Right renal pelvis (tissue), 4 donors: ENCODE measurements at regions not wholly inside any gene's neighbourhood (a gene's known extent, or its start where the extent isn't known, plus 50 kb on each side); places are given as distances from the start of the nearest gene placed in this dataset.

ENCODE experiments used
- DNase-seq, 4 donors: peaks; one replicate each; pipeline ENCODE4 v3.0.0-alpha.2; 2013; ENCODE audit warnings: low read depth in 4 of 4, low spot score in 3 of 4, missing footprints in 1 of 4

DNA sequence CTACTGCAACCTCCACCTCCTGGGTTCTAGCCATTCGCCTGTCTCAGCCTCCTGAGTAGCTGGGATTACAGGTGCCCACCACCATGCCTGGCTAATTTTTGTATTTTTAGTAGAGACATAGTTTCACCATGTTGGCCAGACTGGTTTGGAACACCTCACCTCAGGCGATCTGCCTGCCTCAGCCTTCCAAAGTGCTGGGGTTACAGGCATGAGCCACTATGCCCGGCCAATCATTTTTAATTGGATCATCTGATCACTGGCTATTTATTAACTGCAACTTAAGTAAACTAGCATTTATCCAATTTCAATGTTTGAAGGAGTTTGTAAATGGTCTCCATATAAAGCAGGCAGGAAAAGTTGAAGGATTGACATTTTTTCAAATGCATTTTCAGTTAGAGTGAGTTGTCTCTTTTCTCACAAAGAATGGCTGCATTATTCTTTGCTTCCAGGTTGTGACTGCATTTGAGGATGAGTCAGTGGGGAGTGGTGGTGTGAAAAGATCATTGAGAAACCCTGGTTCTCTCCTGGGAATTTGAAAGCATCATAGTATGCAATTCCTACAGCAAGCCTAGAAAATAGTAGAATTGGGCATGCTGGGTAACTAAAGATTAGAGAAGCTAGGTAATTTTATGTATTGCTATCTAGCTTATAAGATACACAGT lies 431.1 kb upstream of the ZEB2 start:
- DNase-seq: no peak

DNA sequence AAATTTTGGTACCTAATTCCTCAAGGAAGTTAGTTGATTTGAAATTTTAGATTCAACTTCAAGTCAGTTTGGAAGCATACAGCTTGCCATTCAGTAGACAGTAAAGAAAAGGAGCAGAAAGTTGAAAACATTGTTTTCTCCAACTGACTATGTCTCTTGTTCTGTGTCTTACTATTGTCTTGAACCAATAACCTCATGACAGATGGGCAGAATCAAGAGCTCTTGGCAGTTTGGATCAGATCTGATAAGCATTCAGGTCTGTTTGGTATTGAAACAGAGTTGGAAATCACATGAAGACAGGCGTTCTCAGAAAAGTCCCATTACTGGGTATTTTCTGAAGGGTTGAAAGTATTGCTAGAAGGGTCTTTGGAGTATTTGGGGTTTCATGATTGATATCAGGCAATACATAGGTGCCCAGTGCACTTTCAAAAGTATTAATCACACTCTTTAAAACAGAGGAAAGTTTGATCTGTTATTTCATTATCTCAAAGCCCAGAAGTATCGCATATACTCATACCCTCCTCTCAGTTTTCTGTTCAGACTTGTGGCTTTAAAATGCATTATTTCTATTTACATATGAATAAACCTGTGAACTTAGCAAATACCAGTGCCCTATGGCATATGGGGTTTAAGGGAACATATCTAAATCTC lies 428.4 kb upstream of the ZEB2 start:
- DNase-seq: no peak

DNA sequence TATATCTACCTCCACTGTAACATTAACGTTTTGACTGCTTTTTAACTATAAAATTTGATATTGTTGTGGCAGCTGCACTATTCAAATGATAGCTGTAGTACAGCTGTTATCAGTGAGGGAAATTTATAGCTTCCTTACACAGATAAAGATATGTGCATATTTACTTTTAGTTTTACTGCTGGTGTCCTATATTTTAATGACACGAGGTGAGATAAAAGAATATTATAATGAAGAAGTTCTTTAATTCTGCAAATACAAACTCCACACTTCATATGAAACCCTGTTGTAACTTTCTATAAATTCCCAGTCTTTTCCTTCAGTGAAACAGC lies 427.8 kb upstream of the ZEB2 start:
- no peak for DNase-seq

DNA sequence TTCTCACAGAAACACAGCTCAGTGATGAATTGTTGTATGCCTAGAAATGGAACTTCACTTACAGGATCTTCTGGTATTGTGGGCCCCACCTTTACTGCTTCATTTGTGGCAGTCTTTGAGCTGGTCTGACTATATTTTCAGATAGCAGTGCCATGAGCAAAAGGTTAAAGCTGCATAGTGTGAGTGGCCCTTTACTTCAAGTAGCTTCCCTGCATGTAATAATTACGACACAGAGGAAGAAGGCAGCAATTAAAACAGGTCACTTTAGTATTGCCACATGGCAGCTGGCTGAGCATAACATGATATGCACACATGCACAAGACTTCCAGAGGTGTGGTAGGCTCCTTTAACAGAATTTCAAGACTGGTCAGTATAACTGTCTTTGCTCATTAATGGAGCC lies 426.3 kb upstream of the ZEB2 start:
- no peak for DNase-seq

DNA sequence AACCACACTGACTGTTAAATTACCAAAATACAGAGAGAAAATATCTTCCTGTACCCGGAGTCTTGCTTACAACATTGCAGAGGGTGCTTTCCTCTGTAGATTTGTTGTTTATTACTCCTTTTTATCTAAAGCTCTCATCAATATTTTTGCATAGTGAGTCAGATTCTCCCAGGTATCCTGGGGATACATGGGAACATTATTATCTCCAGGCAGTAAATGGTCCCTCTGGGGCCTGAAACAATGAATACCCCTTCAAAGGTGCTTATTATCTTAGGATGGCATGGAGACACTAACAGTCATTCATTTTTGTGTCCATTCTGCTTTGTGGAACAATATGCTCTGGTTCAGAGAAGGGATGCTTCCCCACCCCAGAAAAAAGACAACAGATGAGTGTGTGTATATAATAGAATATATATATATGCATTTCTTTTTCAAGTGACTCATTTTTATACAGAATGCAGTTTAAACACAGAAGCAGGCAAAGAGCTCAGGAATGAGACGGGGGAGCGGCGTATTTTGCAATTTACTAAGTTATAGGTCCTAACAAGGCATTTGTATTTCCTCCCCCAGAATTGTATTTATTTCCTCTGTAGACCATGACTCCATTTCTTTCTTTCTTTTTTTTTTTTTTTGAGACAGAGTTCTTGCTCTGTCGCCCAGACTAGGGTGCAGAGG lies 424.8 kb upstream of the ZEB2 start:
- no peak for DNase-seq

DNA sequence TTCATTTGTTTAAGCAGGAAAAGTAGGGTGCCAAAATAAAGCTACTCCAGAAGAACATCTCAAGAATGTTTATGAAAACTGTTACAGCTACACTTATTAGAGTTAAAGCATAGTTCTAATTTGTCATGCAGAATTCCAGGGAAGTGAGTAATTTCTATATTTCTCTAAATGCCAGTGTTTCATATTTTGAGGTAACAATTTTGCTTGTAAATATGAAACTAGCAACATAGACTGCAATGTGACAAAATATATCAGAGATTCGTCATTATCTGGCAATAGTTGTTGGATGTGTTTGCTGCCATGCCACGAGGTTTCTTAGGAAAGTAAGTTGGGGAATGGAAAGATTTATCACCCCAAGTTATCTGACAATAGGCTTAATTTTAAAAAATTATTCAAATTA lies 424.1 kb upstream of the ZEB2 start:
- no peak for DNase-seq

DNA sequence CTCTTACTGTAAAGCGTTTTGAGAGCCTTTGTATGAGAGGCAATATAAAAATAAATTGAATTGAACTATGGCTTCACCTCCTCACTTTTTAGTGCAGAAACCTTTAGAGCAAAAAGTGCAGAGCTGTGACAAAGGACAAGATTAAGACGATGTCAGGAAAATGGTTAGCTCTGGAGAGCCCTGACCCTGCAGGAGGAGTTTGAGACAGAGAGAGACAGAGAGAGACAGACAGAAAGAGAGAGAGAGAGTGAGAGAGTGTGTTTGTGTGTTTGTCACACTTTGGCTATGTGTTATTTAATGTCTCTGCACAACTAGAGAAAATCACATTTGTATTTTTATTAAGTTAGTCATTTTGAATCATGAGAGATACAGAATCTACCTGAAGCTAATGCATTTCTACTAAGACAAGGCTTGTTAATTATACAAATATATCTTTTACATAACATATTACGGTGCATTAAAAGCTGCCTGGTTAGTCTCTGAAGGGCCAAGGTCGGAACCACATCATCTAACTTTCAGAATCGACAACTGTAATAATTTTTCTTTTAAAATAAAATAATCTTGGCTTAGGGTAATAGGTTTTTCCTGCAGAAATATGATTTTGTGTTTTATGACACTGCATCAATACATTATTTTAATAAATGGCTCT lies 423.5 kb upstream of the ZEB2 start:
- DNase-seq: no peak

DNA sequence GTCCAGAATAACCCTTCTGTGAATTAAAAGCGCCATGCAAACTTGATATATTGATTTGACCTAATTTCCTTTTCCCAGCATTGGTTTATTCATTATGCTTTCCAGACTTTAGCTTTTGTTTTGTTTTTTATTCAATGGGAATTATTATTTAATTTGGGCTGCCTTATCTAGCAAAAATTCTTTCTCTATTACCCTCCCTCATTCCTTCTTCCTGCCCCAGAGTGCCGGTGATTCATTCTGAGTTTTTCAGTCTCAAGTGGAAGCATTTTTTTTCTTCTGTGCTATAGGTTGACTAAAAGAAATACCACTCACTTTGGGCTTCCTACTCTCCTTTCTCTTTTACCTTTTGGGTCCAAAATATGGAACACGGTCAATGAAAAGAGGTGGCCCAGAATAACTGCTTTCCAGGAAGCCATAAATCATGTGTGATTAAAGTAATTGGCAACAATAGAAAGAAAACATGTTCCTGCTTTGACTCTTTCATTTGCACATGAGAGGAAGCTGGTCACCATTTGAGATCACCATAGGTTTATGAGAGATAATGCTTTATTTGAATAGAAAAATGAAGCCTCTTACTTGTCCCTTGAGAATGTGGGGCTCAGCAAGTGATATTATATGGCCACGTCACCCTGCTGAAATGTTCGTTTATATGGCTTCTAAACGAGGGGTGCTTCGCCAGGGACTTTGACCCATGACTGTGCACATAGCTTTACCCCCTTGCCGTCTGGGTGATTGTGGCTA lies 422.8 kb upstream of the ZEB2 start:
- no peak for DNase-seq

DNA sequence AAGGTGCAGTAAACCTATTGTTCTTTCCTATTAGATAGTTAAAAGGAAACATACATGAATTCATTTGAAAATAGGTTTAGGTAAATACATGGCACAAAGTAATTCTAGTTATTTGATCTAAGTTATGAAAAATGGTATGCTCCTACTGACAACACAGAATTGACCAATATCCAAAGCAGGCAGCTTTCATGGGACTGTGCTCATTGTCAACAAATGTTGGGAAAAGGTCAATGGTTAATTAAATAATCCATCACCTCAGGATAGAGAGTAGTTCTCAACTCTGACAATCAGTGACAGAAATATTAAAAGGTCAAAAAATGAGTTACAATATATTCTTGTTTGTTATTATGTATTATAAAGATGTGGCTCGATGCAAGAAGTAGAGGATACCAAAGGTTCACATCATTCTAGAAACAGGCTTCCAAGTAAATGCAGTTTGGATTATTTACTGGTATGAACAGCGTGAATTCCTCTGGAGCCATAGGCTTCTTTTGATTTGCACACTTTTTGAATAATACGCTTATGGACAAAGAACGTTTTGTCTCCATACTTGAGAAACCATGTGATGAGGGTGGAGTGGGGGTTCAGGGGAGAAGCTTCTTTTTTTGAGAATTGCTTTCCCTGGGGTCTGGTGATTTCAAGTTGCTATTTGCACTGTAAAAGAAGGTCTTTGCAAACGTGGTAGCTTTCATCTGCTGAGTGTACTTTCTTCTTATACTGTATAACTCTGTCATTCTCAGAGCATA lies 422.0 kb upstream of the ZEB2 start:
- no peak for DNase-seq

DNA sequence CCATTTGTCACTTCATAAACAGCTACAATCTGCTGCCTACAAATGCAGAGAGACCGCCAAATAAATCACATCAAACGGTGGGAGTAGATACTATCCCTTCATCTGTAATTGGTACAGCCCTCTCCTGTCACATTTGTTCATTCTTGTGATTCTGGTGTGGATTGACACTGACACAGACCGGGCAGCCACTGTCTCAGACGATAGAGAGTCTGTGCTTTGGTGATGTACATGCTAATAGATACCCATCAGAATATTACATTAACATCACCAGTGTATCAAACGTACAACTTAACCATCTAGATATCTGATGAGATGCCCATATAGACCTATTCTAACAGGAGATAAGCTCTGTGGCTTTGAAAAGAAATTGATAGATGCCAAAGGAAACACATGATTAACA lies 419.7 kb upstream of the ZEB2 start:
- DNase-seq: no peak

DNA sequence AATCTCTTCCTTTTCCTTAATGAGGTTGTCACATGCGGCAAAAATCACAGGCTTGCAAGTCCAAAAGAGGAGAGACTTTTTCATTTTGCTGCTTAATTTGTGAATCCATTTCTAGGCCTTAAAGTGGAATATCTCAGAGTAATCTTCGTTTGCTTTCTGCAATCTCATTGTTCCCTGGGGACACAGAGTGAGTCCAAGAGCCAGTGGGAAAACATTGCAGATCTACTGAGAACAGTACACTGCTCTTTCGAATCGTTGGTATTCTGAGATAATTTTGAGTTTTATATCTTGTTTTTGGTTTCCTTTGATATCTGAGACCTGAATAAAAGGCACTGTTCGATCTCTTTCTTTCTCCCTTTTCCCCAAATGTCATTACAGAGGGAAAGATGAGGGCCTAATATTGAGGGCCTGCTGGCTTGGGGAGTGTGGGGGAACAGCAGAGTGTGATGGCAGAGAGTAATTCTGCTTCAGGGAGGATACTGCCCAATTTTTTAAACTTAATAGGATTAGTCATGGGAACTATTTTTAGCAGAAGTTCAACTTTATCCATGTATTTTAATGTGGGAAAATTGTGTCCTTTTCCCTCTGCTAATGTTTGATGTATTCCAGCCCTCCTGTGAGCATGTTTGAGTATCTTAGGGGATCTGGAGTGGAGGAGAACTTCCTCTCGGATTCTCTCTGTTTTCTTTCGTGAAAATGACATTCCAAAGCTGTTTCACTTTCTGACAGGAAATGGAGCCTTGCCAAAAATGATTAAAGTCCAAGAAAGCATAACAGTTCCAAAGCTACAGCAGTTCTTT lies 418.2 kb upstream of the ZEB2 start:
- peak; percentile 54 to 80 (median 72) for DNase-seq

DNA sequence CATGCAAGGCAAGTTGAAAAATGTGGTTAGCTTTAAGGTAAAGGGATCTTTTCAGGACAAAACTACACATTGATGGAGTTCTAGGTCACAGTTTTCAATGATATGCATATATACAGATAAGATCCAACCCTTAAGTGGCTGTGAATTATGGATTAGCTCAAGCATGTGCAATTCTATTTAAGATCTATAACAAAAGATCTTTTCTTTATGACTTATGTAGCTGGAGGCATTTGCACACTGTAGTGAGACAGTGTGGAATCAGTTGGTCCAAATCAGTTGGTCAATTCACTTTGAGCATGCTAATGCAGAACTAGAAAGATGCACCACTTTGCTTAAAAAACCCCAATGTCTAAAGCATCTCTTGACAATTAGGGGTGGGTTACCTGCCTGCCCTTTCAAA lies 417.1 kb upstream of the ZEB2 start:
- no peak for DNase-seq

DNA sequence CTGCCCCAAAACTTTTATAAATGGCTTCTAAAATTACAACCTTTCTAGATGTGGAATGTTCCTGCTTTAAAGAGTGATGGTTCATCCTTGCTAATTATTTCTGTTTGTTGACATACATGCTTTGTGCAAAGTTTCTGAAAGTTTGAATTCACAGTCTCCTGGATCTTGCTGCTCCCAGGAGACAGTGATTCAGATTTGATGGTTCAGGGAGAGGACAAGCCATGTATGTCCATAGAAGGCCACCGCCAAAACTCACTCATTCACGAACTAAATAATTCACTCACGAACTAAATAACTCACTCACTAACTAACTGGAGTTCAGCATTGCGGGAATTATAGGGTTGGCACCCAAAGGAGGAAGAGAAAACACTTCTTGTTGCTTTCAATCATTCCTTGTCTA lies 416.5 kb upstream of the ZEB2 start:
- no peak for DNase-seq

DNA sequence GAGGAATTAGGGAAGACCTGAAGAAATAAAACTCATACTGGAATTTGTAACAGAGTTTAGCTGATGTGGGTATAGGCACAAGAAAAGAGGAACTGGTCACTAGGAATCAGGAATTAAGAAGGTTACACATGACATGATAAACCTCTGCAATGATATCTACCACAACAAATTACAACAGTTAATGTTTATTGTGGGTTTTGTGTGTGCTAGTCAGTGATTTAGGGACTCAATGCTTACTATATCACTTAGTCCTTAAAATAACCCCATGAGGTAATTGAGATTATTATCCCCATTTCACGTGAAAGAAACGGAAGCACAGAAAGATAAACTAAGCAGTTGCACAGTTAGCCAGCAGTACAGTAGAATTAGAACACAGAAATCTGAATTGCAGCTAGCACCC lies 415.8 kb upstream of the ZEB2 start:
- no peak for DNase-seq

DNA sequence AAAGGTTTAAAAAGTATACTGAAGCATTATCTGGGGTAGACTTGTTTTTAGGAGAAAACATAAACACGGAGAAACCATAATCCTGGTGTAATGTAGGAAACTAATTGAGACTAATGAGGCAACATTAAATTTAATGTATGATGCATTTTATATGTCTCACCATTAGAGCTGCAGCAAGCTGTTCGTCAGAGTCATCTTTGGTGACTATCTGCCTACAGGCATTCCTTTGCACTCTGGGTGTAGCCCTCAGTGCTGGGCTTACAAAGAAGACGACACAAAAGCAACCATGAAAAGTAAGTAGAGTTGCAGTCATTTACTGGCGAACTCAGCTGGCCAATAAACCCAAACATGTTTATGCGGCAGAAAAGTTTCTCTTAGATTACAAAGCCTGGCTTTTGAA lies 415.3 kb upstream of the ZEB2 start:
- DNase-seq: peak in 1 of 4 donors; percentile 28

DNA sequence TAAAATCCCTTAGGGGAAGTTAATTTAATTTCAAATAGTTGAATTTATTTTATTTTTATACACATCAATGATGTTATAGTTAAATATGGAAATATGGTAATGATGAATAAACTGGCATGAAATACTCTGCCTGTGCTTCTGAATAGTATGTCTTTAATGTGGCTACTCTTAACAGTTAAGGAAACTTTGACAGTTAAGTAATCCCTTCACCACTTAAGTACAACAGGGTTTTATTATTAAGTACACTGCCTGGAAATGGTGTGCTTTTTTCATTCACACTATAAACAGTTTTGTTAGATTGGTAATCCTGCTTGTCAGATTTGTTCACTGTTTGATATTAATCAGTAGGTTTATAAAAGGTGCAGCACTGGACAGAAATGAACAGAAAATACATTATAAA lies 412.0 kb upstream of the ZEB2 start:
- no peak for DNase-seq

DNA sequence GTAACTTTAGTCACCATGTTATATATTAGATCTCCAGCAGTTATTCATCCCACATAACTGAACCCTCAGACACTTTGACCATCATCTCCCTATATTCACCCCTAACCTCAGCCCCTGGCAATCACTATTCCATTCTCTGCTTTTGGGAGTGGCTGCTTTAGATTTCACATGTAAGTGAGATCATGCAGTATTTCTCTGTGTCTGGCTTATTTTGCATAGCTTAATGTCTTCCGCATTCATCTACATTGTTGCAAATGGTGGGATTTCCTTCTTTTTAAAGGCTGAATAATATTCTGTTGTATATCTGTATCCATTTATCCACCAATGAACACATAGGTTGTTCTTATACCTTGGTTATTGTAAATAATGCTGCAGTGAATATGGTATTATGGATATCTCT lies 411.6 kb upstream of the ZEB2 start:
- DNase-seq: no peak

DNA sequence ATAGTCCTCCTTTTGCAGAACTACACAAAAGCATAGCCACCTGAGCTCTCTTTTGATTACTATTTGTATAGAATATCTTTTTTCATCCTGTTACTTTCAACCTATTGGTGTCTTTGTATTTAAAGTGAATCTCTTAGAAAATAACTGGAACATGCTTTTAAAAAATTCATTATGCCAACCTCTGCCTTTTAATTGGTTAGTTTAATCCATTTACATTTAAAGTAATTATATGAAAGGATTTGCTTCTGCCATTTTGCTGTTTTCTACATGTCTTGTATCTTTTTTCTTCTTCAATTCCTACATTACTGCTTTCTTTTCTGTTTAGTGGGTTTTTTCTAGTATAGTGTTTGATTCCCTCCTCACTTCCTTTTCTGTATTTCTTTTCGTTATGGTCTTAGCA lies 407.5 kb upstream of the ZEB2 start:
- DNase-seq: no peak

DNA sequence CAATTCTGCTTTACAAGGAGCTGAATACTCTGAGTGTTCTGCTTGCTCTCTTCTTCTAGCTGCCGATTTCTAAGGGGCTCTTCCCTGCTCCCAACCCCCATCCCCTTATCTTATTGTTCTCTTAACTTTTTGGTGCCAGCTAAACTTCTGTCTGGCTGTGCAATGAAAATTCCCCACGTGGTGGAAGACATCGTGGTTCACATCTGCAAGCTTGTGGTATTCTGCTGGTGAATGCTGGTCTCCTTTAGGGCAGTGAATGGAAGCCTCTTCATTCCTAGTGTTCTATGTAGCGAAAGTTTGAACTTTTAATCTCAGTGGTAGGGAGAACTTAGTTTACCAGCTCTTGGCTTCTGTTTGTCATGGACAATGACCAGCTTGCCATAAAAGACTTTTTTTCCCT lies 406.0 kb upstream of the ZEB2 start:
- DNase-seq: no peak

DNA sequence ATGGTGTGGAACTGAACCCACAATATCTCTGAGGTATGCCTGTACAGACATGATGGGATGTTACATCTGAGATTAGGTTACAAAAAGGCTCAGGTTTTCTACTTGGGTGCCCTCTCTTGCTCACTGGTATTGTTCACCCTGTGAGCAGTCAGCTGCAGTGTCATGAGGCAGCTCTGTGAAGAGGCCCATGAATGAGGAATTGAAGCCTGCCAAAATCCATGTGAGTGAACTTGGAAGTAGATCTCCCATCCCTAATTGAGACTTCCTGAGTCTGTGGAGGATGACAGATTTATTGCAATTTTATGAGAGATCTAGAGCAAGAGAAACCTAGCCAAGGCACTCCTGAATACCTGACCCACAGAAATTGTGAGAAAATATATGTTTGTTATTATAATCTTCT lies 404.9 kb upstream of the ZEB2 start:
- no peak for DNase-seq
